ENCODE measurements at regions not wholly inside any gene's neighbourhood (a gene's known extent, or its start where the extent isn't known, plus 50 kb on each side); places are given as distances from the start of the nearest gene placed in this dataset.

DNA sequence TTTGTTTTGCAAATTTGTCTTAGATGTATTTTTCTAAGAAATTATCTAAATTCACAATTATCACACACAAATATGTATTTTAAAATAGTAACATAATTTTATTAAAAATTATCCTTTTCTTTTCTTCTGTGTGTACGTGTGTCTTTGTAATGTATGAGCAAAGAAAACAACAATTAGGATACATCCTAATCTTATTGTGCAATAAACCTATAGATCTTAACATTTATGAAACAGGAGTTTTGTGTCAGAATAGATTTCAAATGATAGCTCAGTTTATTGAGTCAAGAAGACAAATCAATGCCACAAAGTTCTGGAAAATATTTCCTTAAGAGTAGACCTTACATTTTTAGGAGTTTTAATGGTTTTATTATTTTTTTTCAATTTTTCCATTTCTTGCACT is 212.2 kb downstream of the KCNJ3 start:
- H3K9ac ChIP-seq (ENCODE audit: extremely low read depth, insufficient read length, low read length) = no peak overlapping the region
- no peak overlapping the region for H3K18ac ChIP-seq (ENCODE audit: insufficient read length, low read depth, low read length)
- DNase-seq = no peak
- no peaks in the 10 kb centered on the region for H3K27me3 ChIP-seq (ENCODE audit: insufficient read depth, low read length)
- no peak overlapping the region for H2BK12ac ChIP-seq (ENCODE audit: insufficient read length, low read depth, low read length)
- no peak overlapping the region for H2BK20ac ChIP-seq (ENCODE audit: low read depth, low read length, poor library complexity, severe bottlenecking)
- H3K14ac ChIP-seq (ENCODE audit: insufficient read depth, low read length) = no peak overlapping the region
- no peak overlapping the region for H3K23ac ChIP-seq (ENCODE audit: insufficient read length, low read depth, low read length)
- H2BK15ac ChIP-seq (ENCODE audit: low read depth, low read length) = no peak overlapping the region
- Mint-ChIP-seq H3K27ac (no peak overlapping the region), H3K4me3 (no peak overlapping the region), H3K4me1 (peaks cover 0 to 3% of the 10 kb centered on the region in 2 experiments; a peak in 2 of 4 replicates), H3K27me3 (ENCODE audit: low read depth) (no peaks in the 10 kb centered on the region), H3K36me3 (ENCODE audit: insufficient read depth in 1 of 3, low read depth in 3 of 3) (no peaks in the 10 kb centered on the region), H3K9me3 (no peaks in the 10 kb centered on the region; a peak in 1 of 5 replicates)
- H4K20me1 ChIP-seq (ENCODE audit: control insufficient read depth, insufficient read depth, insufficient read length) = no peaks in the 10 kb centered on the region
- no peak overlapping the region for H2AFZ ChIP-seq (ENCODE audit: low read length)
- H2BK120ac ChIP-seq (ENCODE audit: low read depth, low read length, poor library complexity, severe bottlenecking) = no peak overlapping the region
- no peak overlapping the region for H4K5ac ChIP-seq (ENCODE audit: insufficient read length, low read depth, low read length)
- H2AK5ac ChIP-seq (ENCODE audit: insufficient read length, low read length) = no peak overlapping the region
- no peak overlapping the region for H3K4ac ChIP-seq (ENCODE audit: low read depth, low read length)
- H3T11ph ChIP-seq (ENCODE audit: low read length) = no peak overlapping the region
- no peaks in the 10 kb centered on the region for H3K23me2 ChIP-seq (ENCODE audit: insufficient read length, low read depth, low read length, poor library complexity, severe bottlenecking)
- H3K4me2 ChIP-seq (ENCODE audit: insufficient read depth, insufficient read length, low read length) = no peak overlapping the region
- H3K79me2 ChIP-seq (ENCODE audit: insufficient read depth, low read length) = no peaks in the 10 kb centered on the region
- H2BK5ac ChIP-seq (ENCODE audit: insufficient read length, low read length) = no peak overlapping the region
- H3K56ac ChIP-seq (ENCODE audit: insufficient read length, low read depth, low read length) = no peak overlapping the region
- WGBS (ENCODE audit: extremely low coverage, insufficient read length, low lambda C conversion rate) = no CpG with 5 or more reads among the region's 1 CpG
- TF ChIP-seq, protein P1, sequence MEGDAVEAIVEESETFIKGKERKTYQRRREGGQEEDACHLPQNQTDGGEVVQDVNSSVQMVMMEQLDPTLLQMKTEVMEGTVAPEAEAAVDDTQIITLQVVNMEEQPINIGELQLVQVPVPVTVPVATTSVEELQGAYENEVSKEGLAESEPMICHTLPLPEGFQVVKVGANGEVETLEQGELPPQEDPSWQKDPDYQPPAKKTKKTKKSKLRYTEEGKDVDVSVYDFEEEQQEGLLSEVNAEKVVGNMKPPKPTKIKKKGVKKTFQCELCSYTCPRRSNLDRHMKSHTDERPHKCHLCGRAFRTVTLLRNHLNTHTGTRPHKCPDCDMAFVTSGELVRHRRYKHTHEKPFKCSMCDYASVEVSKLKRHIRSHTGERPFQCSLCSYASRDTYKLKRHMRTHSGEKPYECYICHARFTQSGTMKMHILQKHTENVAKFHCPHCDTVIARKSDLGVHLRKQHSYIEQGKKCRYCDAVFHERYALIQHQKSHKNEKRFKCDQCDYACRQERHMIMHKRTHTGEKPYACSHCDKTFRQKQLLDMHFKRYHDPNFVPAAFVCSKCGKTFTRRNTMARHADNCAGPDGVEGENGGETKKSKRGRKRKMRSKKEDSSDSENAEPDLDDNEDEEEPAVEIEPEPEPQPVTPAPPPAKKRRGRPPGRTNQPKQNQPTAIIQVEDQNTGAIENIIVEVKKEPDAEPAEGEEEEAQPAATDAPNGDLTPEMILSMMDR (conservative IDR thresholded peaks at IDR 0.05) = no peak
- H3K79me1 ChIP-seq (ENCODE audit: insufficient read depth, low read depth, low read length, poor library complexity, severe bottlenecking) = no peaks in the 10 kb centered on the region
- no peaks in the 10 kb centered on the region for H3K4me1 ChIP-seq (ENCODE audit: insufficient read depth, low read length)
- H4K91ac ChIP-seq (ENCODE audit: insufficient read length, low read depth, low read length) = no peak overlapping the region
- H4K8ac ChIP-seq (replicated peaks; ENCODE audit: insufficient read length, low read depth, low read length) = no peak overlapping the region
- no peak overlapping the region for H3K27ac ChIP-seq (ENCODE audit: insufficient read length, low read depth, low read length)
- no peaks in the 10 kb centered on the region for H3K9me3 ChIP-seq (ENCODE audit: control insufficient read depth, low read depth, low read length)

Measured in H9 (cell line).